Calu3 (cell line): ENCODE measurements at regions not wholly inside any gene's neighbourhood (a gene's known extent, or its start where the extent isn't known, plus 50 kb on each side); places are given as distances from the start of the nearest gene placed in this dataset.
"Not testable (repeated sequence)": the region's sequence is repeated elsewhere in the genome, so short reads cannot be mapped to it uniquely, and the experiment has no call there.

ENCODE experiments used
- BruUV-seq: library from RNA; stranded (reverse); fragments of 400-500 nt; replicated peaks from 2 replicates; lab custom pipeline; 2021; lab: Mats Ljungman, UMichigan
- CTCF ChIA-PET: fragments of 300-600 bp; sonication (Branson Sonifier 250); formaldehyde crosslinking; loops from one replicate; lab custom pipeline; 2022; ENCODE audit warnings: antibody characterized with exemption; lab: Charles Lee
- DNase-seq: peaks from one replicate; pipeline ENCODE4 v3.0.0; 2022
- H3K27ac Mint-ChIP-seq: one replicate; pipeline ENCODE4 v1.8.0; 2022; ENCODE audit warnings: mixed read lengths; ENCODE audit not compliant: unreplicated experiment
- H3K27me3 Mint-ChIP-seq: one replicate; pipeline ENCODE4 v1.8.0; 2022; ENCODE audit warnings: mixed read lengths; ENCODE audit not compliant: unreplicated experiment
- H3K36me3 Mint-ChIP-seq: one replicate; pipeline ENCODE4 v1.8.0; 2022; ENCODE audit warnings: mild to moderate bottlenecking, moderate library complexity, mixed read lengths; ENCODE audit not compliant: insufficient read depth, unreplicated experiment
- H3K4me1 Mint-ChIP-seq: one replicate; pipeline ENCODE4 v1.8.0; 2022; ENCODE audit warnings: mild to moderate bottlenecking, low read depth, mixed read lengths; ENCODE audit not compliant: unreplicated experiment
- H3K4me3 Mint-ChIP-seq: one replicate; pipeline ENCODE4 v1.8.0; 2022; ENCODE audit warnings: mild to moderate bottlenecking, low read depth, moderate library complexity, mixed read lengths; ENCODE audit not compliant: unreplicated experiment
- H3K9me3 Mint-ChIP-seq: one replicate; pipeline ENCODE4 v1.8.0; 2022; ENCODE audit warnings: low read depth, mixed read lengths; ENCODE audit not compliant: unreplicated experiment
- CTCF ChIP-seq: fragments of 200-600 bp; IDR thresholded peaks from one replicate; pipeline ENCODE4 v1.8.0; 2022; ENCODE audit warnings: antibody characterized with exemption; ENCODE audit not compliant: unreplicated experiment
- intact Hi-C: fragments of 100-400 bp; cut with micrococcal nuclease; formaldehyde crosslinking; loops from one replicate; pipeline ENCODE4 v1.10.0; 2022; ENCODE audit not compliant: unreplicated experiment

- BruUV-seq, result no TSS peak
- H3K36me3 Mint-ChIP-seq, result no peaks in the 10 kb centered on the region
- no peak for TF ChIP-seq CTCF
- intact Hi-C loops, result no loop called here
- H3K27me3 Mint-ChIP-seq, result no peaks in the 10 kb centered on the region
- H3K27ac Mint-ChIP-seq, result no peak overlapping the region
- H3K4me1 Mint-ChIP-seq, result no peaks in the 10 kb centered on the region
- CTCF ChIA-PET, result no interaction called here
- DNase-seq, result no peak
- no peak overlapping the region for H3K4me3 Mint-ChIP-seq
- H3K9me3 Mint-ChIP-seq, result no peaks in the 10 kb centered on the region
These were observed 204.6 kb downstream of the NUFIP1 start for GRCh38 chr13:44784708-44785080.

GRCh38 chr13:44783994-44784707, 205.1 kb downstream of the NUFIP1 start:
- Mint-ChIP-seq H3K27me3 (no peaks in the 10 kb centered on the region), H3K4me1 (no peaks in the 10 kb centered on the region), H3K36me3 (no peaks in the 10 kb centered on the region), H3K9me3 (no peaks in the 10 kb centered on the region), H3K4me3 (no peak overlapping the region), H3K27ac (no peak overlapping the region)
- no TSS peak for BruUV-seq
- intact Hi-C loops, result no loop called here
- no peak for DNase-seq
- TF ChIP-seq CTCF, result no peak
- CTCF ChIA-PET, result no interaction called here

- TF ChIP-seq CTCF, result no peak
- H3K4me3 Mint-ChIP-seq, result no peak overlapping the region
- CTCF ChIA-PET, result no interaction called here
- no peak overlapping the region for H3K27ac Mint-ChIP-seq
- no peak for DNase-seq
- intact Hi-C loops, result no loop called here
- H3K36me3 Mint-ChIP-seq, result no peaks in the 10 kb centered on the region
- no TSS peak for BruUV-seq
- H3K9me3 Mint-ChIP-seq, result peaks cover 3% of the 10 kb centered on the region
- no peaks in the 10 kb centered on the region for H3K4me1 Mint-ChIP-seq
- H3K27me3 Mint-ChIP-seq, result no peaks in the 10 kb centered on the region
These were observed 204.6 kb upstream of the TSC22D1 start for GRCh38 chr13:44780591-44781280.

- no TSS peak for BruUV-seq
- no peak for DNase-seq
- Mint-ChIP-seq H3K4me3 (no peak overlapping the region), H3K4me1 (no peaks in the 10 kb centered on the region), H3K36me3 (no peaks in the 10 kb centered on the region), H3K27ac (no peak overlapping the region), H3K27me3 (no peaks in the 10 kb centered on the region), H3K9me3 (peaks cover 6% of the 10 kb centered on the region)
- intact Hi-C loops, result no loop called here
- CTCF ChIA-PET, result interaction anchor here (0.6 kb wide), 1 partner anchor 269 kb away, joined by 3 read pairs; no protein-coding TSS in a partner anchor
- no peak for TF ChIP-seq CTCF
These were observed 202.8 kb upstream of the TSC22D1 start for GRCh38 chr13:44778761-44779484.

GRCh38 chr13:44775290-44775689, 199.2 kb upstream of the TSC22D1 start:
- H3K4me3 Mint-ChIP-seq, H3K4me1 Mint-ChIP-seq, BruUV-seq, H3K27ac Mint-ChIP-seq, DNase-seq, CTCF ChIA-PET, intact Hi-C loops, H3K36me3 Mint-ChIP-seq, H3K9me3 Mint-ChIP-seq, H3K27me3 Mint-ChIP-seq: not testable (repeated sequence)
